KMS-11 (cell line): ENCODE measurements at regions not wholly inside any gene's neighbourhood (a gene's known extent, or its start where the extent isn't known, plus 50 kb on each side); places are given as distances from the start of the nearest gene placed in this dataset.
"Not testable (repeated sequence)": the region's sequence is repeated elsewhere in the genome, so short reads cannot be mapped to it uniquely, and the experiment has no call there.

ENCODE experiments used
- H2AFZ ChIP-seq: fragments of 200-600 bp; sonication (generic); 2 replicates; pipeline ENCODE4 v1.6.1; 2016; ENCODE audit warnings: antibody characterized with exemption, mixed run types, low read depth
- H3K27ac ChIP-seq: fragments of 200-600 bp; sonication (generic); 2 replicates; pipeline ENCODE4 v1.6.1; 2016; ENCODE audit warnings: mild to moderate bottlenecking, mixed run types
- H3K27me3 ChIP-seq: fragments of 200-600 bp; sonication (generic); 2 replicates; pipeline ENCODE4 v1.6.1; 2017; ENCODE audit warnings: mild to moderate bottlenecking, low read depth, mixed run types, moderate library complexity; ENCODE audit not compliant: insufficient read depth
- H3K36me3 ChIP-seq: fragments of 200-600 bp; sonication (generic); 2 replicates; pipeline ENCODE4 v1.6.1; 2017; ENCODE audit warnings: mild to moderate bottlenecking, mixed run types; ENCODE audit not compliant: insufficient read depth
- H3K4me1 ChIP-seq: fragments of 200-600 bp; sonication (generic); 2 replicates; pipeline ENCODE4 v1.6.1; 2016; ENCODE audit warnings: mild to moderate bottlenecking, low read depth, mixed run types; ENCODE audit not compliant: poor library complexity, severe bottlenecking
- H3K4me2 ChIP-seq: fragments of 200-600 bp; sonication (generic); 2 replicates; pipeline ENCODE4 v1.7.0; 2016; ENCODE audit warnings: mild to moderate bottlenecking, mixed run types
- H3K4me3 ChIP-seq: fragments of 200-600 bp; sonication (generic); IDR thresholded peaks from 2 replicates; pipeline ENCODE4 v1.6.1; 2017; ENCODE audit warnings: low read depth, low read length, mixed read lengths; ENCODE audit not compliant: insufficient read depth
- H3K79me2 ChIP-seq: fragments of 200-600 bp; sonication (generic); 2 replicates; pipeline ENCODE4 v1.6.1; 2016; ENCODE audit warnings: low read depth, mixed run types; ENCODE audit not compliant: insufficient read depth
- H3K9ac ChIP-seq: fragments of 200-600 bp; sonication (generic); 2 replicates; pipeline ENCODE4 v1.6.1; 2016; ENCODE audit warnings: mild to moderate bottlenecking, mixed run types
- H4K20me1 ChIP-seq: fragments of 200-600 bp; sonication (generic); 2 replicates; pipeline ENCODE4 v1.6.1; 2016; ENCODE audit warnings: mild to moderate bottlenecking, mixed run types; ENCODE audit not compliant: insufficient read depth

GRCh38 chr7:65136850-65137249 is 130.4 kb upstream of the ERV3-1 start:
- not testable (repeated sequence) for H3K79me2 ChIP-seq, H2AFZ ChIP-seq, H3K36me3 ChIP-seq, H3K4me1 ChIP-seq, H3K9ac ChIP-seq, H3K4me3 ChIP-seq, H4K20me1 ChIP-seq, H3K27me3 ChIP-seq, H3K4me2 ChIP-seq, H3K27ac ChIP-seq

- H4K20me1 ChIP-seq, H3K9ac ChIP-seq, H3K79me2 ChIP-seq, H2AFZ ChIP-seq, H3K4me3 ChIP-seq, H3K27me3 ChIP-seq, H3K4me1 ChIP-seq, H3K4me2 ChIP-seq, H3K27ac ChIP-seq, H3K36me3 ChIP-seq: not testable (repeated sequence)
Observed at GRCh38 chr7:65133087-65133486, 126.6 kb upstream of the ERV3-1 start.

- H3K9ac ChIP-seq, H2AFZ ChIP-seq, H3K4me2 ChIP-seq, H3K79me2 ChIP-seq, H3K27me3 ChIP-seq, H3K4me3 ChIP-seq, H4K20me1 ChIP-seq, H3K4me1 ChIP-seq, H3K27ac ChIP-seq, H3K36me3 ChIP-seq: not testable (repeated sequence)
Observed at GRCh38 chr7:65132256-65132655, 125.8 kb upstream of the ERV3-1 start.

GRCh38 chr7:65127364-65127763 is 120.9 kb upstream of the ERV3-1 start:
- not testable (repeated sequence) for H3K79me2 ChIP-seq, H4K20me1 ChIP-seq, H3K4me2 ChIP-seq, H3K4me3 ChIP-seq, H2AFZ ChIP-seq, H3K27ac ChIP-seq, H3K9ac ChIP-seq, H3K4me1 ChIP-seq, H3K27me3 ChIP-seq, H3K36me3 ChIP-seq

GRCh38 chr7:65124600-65124999 is 118.1 kb upstream of the ERV3-1 start:
- not testable (repeated sequence) for H3K27me3 ChIP-seq, H3K9ac ChIP-seq, H3K4me2 ChIP-seq, H3K36me3 ChIP-seq, H3K27ac ChIP-seq, H3K4me1 ChIP-seq, H3K4me3 ChIP-seq, H4K20me1 ChIP-seq, H2AFZ ChIP-seq, H3K79me2 ChIP-seq

GRCh38 chr7:65105650-65106203 is 99.2 kb upstream of the ERV3-1 start:
- not testable (repeated sequence) for H3K4me3 ChIP-seq, H2AFZ ChIP-seq, H3K27me3 ChIP-seq, H3K79me2 ChIP-seq, H3K27ac ChIP-seq, H3K4me1 ChIP-seq, H3K36me3 ChIP-seq, H4K20me1 ChIP-seq, H3K4me2 ChIP-seq, H3K9ac ChIP-seq

- H3K4me1 ChIP-seq, H3K79me2 ChIP-seq, H3K4me3 ChIP-seq: not testable (repeated sequence)
Observed at GRCh38 chr7:65100499-65100898, 94.0 kb upstream of the ERV3-1 start.

GRCh38 chr7:65081669-65082055 is 75.2 kb upstream of the ERV3-1 start:
- not testable (repeated sequence) for H3K4me1 ChIP-seq, H4K20me1 ChIP-seq, H3K4me3 ChIP-seq, H3K79me2 ChIP-seq, H3K9ac ChIP-seq, H3K27me3 ChIP-seq, H3K27ac ChIP-seq, H3K36me3 ChIP-seq
- Histone ChIP-seq H3K4me2 (0 out of 2 replicates have a peak overlapping the region, but pooled peaks have one; percentile 29), H2AFZ (peak overlapping the region; percentile 30; the same call in 1 of the 2 replicates)

More at GRCh38 chr7:65100499-65100898, 94.0 kb upstream of the ERV3-1 start:
- H2AFZ ChIP-seq, H3K4me2 ChIP-seq, H3K27me3 ChIP-seq, H3K27ac ChIP-seq, H3K9ac ChIP-seq, H3K36me3 ChIP-seq, H4K20me1 ChIP-seq: not testable (repeated sequence)

- not testable (repeated sequence) for H4K20me1 ChIP-seq, H3K36me3 ChIP-seq, H3K27ac ChIP-seq, H3K27me3 ChIP-seq, H3K4me3 ChIP-seq, H3K79me2 ChIP-seq, H3K4me1 ChIP-seq
- peak overlapping the region; percentile 42; the same call in 1 of the 2 replicates for H3K4me2 ChIP-seq
- H3K9ac ChIP-seq: peak overlapping the region; percentile 22; the same call in 1 of the 2 replicates
- peak overlapping the region; percentile 30 for H2AFZ ChIP-seq
Observed at GRCh38 chr7:65080799-65081668, 74.5 kb upstream of the ERV3-1 start.

- H3K4me2 ChIP-seq, H2AFZ ChIP-seq, H3K79me2 ChIP-seq, H4K20me1 ChIP-seq, H3K9ac ChIP-seq, H3K27me3 ChIP-seq, H3K4me1 ChIP-seq, H3K4me3 ChIP-seq, H3K27ac ChIP-seq, H3K36me3 ChIP-seq: not testable (repeated sequence)
Observed at GRCh38 chr7:65074959-65075358, 68.5 kb upstream of the ERV3-1 start.
